A549 (cell line): ENCODE measurements at regions not wholly inside any gene's neighbourhood (a gene's known extent, or its start where the extent isn't known, plus 50 kb on each side); places are given as distances from the start of the nearest gene placed in this dataset.

Experiments
- ATAC-seq, 2 experiments: fragments of 200-7000 bp in 1 of 2; fragments of >200 bp in 1 of 2; cut with Nextera tagmentation in 1 of 2; cut with Tn5 transposase in 1 of 2; 3 replicates each; pipeline versions ENCODE4 v1.8.0 to v1.9.1; 2018 to 2020; ENCODE audit warnings: mild to moderate bottlenecking in 1 of 2, moderate library complexity in 1 of 2
- CTCF ChIA-PET: fragments of 300-600 bp; sonication (Branson Sonifier 250); formaldehyde crosslinking; extraction: SDS; loops from one replicate; lab custom pipeline; 2021; ENCODE audit warnings: antibody characterized with exemption, inconsistent platforms; lab: Yijun Ruan, JAX
- POLR2A ChIA-PET: fragments of 350-600 bp; formaldehyde crosslinking; extraction: SDS; loops from one replicate; lab custom pipeline; 2021; ENCODE audit warnings: antibody characterized with exemption, inconsistent platforms; lab: Yijun Ruan, JAX
- DNase-seq, 2 experiments: peaks; one replicate each; pipeline versions ENCODE4 v3.0.0 to v3.0.0-alpha.2; 2011 to 2016; ENCODE audit warnings: low read depth in 1 of 2, low spot score in 1 of 2
- FAIRE-seq: peaks from 2 replicates; lab custom pipeline; 2011; peaks lifted over from hg19 to GRCh38; lab: Jason Lieb, UNC
- H3K27ac ChIP-seq, 2 experiments: fragments of >200 bp; sonication (Bioruptor Twin); formaldehyde crosslinking; 3 replicates each; pipeline ENCODE4 v1.5.1; 2016 to 2017
- H3K4me1 ChIP-seq: fragments of >200 bp; sonication (Bioruptor Twin); formaldehyde crosslinking; 3 replicates; pipeline ENCODE4 v1.6.1; 2016
- H3K4me2 ChIP-seq: fragments of >200 bp; sonication (Bioruptor Twin); formaldehyde crosslinking; 3 replicates; pipeline ENCODE4 v1.6.1; 2016
- H3K4me3 ChIP-seq: fragments of >200 bp; sonication (Bioruptor Twin); formaldehyde crosslinking; 3 replicates; pipeline ENCODE4 v1.5.1; 2016
- H3K9me3 ChIP-seq: fragments of >200 bp; sonication (Bioruptor Twin); formaldehyde crosslinking; 3 replicates; pipeline ENCODE4 v1.6.1; 2016
- ATOH8 ChIP-seq: fragments of 250-450 bp; sonication (Bioruptor Pico); IDR thresholded peaks from 2 replicates; pipeline ENCODE4 v1.5.0; 2020; ENCODE audit warnings: low read depth, mild to moderate bottlenecking, moderate library complexity
- CBX2 ChIP-seq: fragments of 200-600 bp; sonication (generic); IDR thresholded peaks from 2 replicates; pipeline ENCODE4 v1.6.1; 2016; ENCODE audit warnings: low read depth, mild to moderate bottlenecking, borderline replicate concordance
- CBX8 ChIP-seq: fragments of 200-600 bp; sonication (generic); IDR thresholded peaks from 2 replicates; pipeline ENCODE4 v1.6.1; 2016
- CEBPB ChIP-seq, 2 experiments: fragments of >200 bp in 1 of 2; sonication (Bioruptor Twin) in 1 of 2; formaldehyde crosslinking in 1 of 2; IDR thresholded peaks; 2 replicates each; pipeline ENCODE4 v1.6.1; 2012 to 2016
- CHD2 ChIP-seq: fragments of 150-350 bp; IDR thresholded peaks from 2 replicates; pipeline ENCODE4 v1.6.1; 2014; ENCODE audit warnings: low read length; ENCODE audit not compliant: partially characterized antibody
- EHMT2 ChIP-seq: fragments of 200-600 bp; sonication (generic); IDR thresholded peaks from 2 replicates; pipeline ENCODE4 v1.6.1; 2016; ENCODE audit warnings: antibody characterized with exemption, low read depth, mild to moderate bottlenecking, moderate library complexity
- FOSL2 ChIP-seq, 2 experiments: fragments of 450-650 bp in 1 of 2; fragments of >200 bp in 1 of 2; sonication (Bioruptor Twin) in 1 of 2; formaldehyde crosslinking; IDR thresholded peaks; 2 replicates each; pipeline versions ENCODE4 v1.5.0 to v1.6.1; 2016 to 2020; ENCODE audit warnings: mild to moderate bottlenecking in 1 of 2, moderate library complexity in 1 of 2
- GATA3 ChIP-seq: IDR thresholded peaks from 2 replicates; pipeline ENCODE4 v1.6.1; 2012; ENCODE audit warnings: borderline replicate concordance
- HES2 ChIP-seq: fragments of >200 bp; sonication (Bioruptor Twin); formaldehyde crosslinking; IDR thresholded peaks from 2 replicates; pipeline ENCODE4 v1.6.1; 2016
- JUNB ChIP-seq: fragments of >200 bp; sonication (Bioruptor Twin); formaldehyde crosslinking; IDR thresholded peaks from 2 replicates; pipeline ENCODE4 v1.6.1; 2016
- MAFK ChIP-seq: fragments of 450-650 bp; IDR thresholded peaks from 2 replicates; pipeline ENCODE4 v1.6.1; 2014; ENCODE audit not compliant: partially characterized antibody
- NFE2L2 ChIP-seq: fragments of 150-350 bp; conservative IDR thresholded peaks from 2 replicates; pipeline ENCODE4 v1.6.1; 2014; ENCODE audit warnings: low read length
- NR3C1 ChIP-seq: fragments of >200 bp; sonication (Bioruptor Twin); formaldehyde crosslinking; IDR thresholded peaks from 3 replicates; pipeline ENCODE4 v1.6.1; 2017
- RNF2 ChIP-seq: fragments of 200-600 bp; sonication (generic); IDR thresholded peaks from 2 replicates; pipeline ENCODE4 v1.6.1; 2016; ENCODE audit warnings: low read depth, mild to moderate bottlenecking, antibody characterized with exemption, moderate library complexity, borderline replicate concordance
- SREBF2 ChIP-seq: fragments of 450-650 bp; IDR thresholded peaks from 2 replicates; pipeline ENCODE4 v1.6.1; 2014; ENCODE audit warnings: mild to moderate bottlenecking, moderate library complexity
- TP53 ChIP-seq: fragments of 250-450 bp; sonication (Bioruptor Pico); IDR thresholded peaks from 2 replicates; pipeline ENCODE4 v1.5.0; 2021; ENCODE audit warnings: mild to moderate bottlenecking, moderate library complexity
- WGBS: methylation state at CpG from one replicate; pipeline ENCODE4 v1.1.6; 2017; ENCODE audit errors: missing lambda C conversion rate; 5-methylcytosine and 5-hydroxymethylcytosine counted together
- TF ChIP-seq, protein P1 (sequence below): fragments of 150-350 bp; IDR thresholded peaks from 2 replicates; pipeline ENCODE4 v1.6.1; 2014; ENCODE audit warnings: low read depth, mild to moderate bottlenecking, low read length
- TF ChIP-seq, protein P2 (sequence below): IDR thresholded peaks from 2 replicates; pipeline ENCODE4 v1.6.1; 2012; ENCODE audit warnings: low read depth, borderline replicate concordance
- TF ChIP-seq, protein P3 (sequence below): IDR thresholded peaks from 2 replicates; pipeline ENCODE4 v1.6.1; 2012
- TF ChIP-seq, protein P4 (sequence below): fragments of >200 bp; sonication (Bioruptor Twin); formaldehyde crosslinking; IDR thresholded peaks from 3 replicates; pipeline ENCODE4 v1.6.1; 2016

- no peak for TF ChIP-seq ATOH8 (CRISPR knock-in tag)
- no peak for TF ChIP-seq CHD2
- no peak for TF ChIP-seq GATA3
- TF ChIP-seq, protein P1, sequence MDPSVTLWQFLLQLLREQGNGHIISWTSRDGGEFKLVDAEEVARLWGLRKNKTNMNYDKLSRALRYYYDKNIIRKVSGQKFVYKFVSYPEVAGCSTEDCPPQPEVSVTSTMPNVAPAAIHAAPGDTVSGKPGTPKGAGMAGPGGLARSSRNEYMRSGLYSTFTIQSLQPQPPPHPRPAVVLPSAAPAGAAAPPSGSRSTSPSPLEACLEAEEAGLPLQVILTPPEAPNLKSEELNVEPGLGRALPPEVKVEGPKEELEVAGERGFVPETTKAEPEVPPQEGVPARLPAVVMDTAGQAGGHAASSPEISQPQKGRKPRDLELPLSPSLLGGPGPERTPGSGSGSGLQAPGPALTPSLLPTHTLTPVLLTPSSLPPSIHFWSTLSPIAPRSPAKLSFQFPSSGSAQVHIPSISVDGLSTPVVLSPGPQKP = no peak
- no peak for TF ChIP-seq MAFK
- TF ChIP-seq CBX2 = no peak
- TF ChIP-seq NFE2L2 = no peak
- no peak for TF ChIP-seq CEBPB (IDR thresholded peaks at IDR 0.05)
- TF ChIP-seq HES2 = no peak
- TF ChIP-seq, protein P2, sequence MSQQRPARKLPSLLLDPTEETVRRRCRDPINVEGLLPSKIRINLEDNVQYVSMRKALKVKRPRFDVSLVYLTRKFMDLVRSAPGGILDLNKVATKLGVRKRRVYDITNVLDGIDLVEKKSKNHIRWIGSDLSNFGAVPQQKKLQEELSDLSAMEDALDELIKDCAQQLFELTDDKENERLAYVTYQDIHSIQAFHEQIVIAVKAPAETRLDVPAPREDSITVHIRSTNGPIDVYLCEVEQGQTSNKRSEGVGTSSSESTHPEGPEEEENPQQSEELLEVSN = no peak
- TF ChIP-seq JUNB = no peak
- TF ChIP-seq RNF2 = no peak
- no peak for TF ChIP-seq NR3C1
- TF ChIP-seq, all 56 proteins: peak for 0
- DNase-seq (no peak), ATAC-seq (no peak), FAIRE-seq (no peak)
- no peaks in the 10 kb centered on the region for H3K9me3 ChIP-seq
- POLR2A ChIA-PET = no interaction called here
- no peak overlapping the region for H3K4me3 ChIP-seq
- H3K27ac ChIP-seq = no peak overlapping the region
- H3K4me2 ChIP-seq = no peak overlapping the region
- CTCF ChIA-PET = no interaction called here
- WGBS = 64% methylated on average over 4 of the region's 4 CpGs
- no peaks in the 10 kb centered on the region for H3K4me1 ChIP-seq
Measured at GRCh38 chr5:109573256-109573655, 116.5 kb upstream of the MAN2A1 start.

DNA sequence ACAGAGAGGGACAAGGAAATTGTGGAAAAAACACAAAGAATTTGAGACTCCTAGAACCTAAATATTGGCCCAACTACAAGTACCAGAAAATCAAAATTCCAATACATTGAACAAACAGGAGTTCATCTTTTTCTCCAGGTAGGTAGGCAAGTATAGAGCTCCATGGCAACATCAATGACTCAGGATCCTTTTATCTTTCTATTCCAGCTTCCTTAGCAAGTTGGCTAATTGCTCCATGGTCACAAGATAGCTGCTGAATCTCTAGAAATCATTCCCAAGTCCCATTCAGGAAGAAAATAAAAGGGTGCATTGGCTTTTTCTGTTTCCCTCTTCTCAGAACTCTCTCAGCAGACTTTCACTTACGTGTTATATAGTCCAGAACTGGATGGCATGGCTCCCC, 117.9 kb upstream of the MAN2A1 start:
- POLR2A ChIA-PET = no interaction called here
- DNase-seq (no peak), ATAC-seq (no peak), FAIRE-seq (no peak)
- no peaks in the 10 kb centered on the region for H3K4me1 ChIP-seq
- TF ChIP-seq EHMT2 (no peak), SREBF2 (no peak), FOSL2 (IDR thresholded peaks at IDR 0.05) (no peak), FOSL2 (CRISPR knock-in tag; IDR thresholded peaks at IDR 0.05) (no peak), NFE2L2 (no peak), TP53 (CRISPR knock-in tag) (no peak), RNF2 (no peak), CBX8 (no peak)
- TF ChIP-seq, protein P3, sequence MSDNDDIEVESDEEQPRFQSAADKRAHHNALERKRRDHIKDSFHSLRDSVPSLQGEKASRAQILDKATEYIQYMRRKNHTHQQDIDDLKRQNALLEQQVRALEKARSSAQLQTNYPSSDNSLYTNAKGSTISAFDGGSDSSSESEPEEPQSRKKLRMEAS = no peak
- TF ChIP-seq, protein P4, sequence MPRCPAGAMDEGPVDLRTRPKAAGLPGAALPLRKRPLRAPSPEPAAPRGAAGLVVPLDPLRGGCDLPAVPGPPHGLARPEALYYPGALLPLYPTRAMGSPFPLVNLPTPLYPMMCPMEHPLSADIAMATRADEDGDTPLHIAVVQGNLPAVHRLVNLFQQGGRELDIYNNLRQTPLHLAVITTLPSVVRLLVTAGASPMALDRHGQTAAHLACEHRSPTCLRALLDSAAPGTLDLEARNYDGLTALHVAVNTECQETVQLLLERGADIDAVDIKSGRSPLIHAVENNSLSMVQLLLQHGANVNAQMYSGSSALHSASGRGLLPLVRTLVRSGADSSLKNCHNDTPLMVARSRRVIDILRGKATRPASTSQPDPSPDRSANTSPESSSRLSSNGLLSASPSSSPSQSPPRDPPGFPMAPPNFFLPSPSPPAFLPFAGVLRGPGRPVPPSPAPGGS = no peak
- WGBS = 4% methylated on average over 1 of the region's 1 CpG
- CTCF ChIA-PET = no interaction called here
- H3K4me2 ChIP-seq = no peak overlapping the region
- H3K4me3 ChIP-seq = no peak overlapping the region
- no peak overlapping the region for H3K27ac ChIP-seq
- no peaks in the 10 kb centered on the region for H3K9me3 ChIP-seq
